HG02763 (cell line): ENCODE measurements at regions not wholly inside any gene's neighbourhood (a gene's known extent, or its start where the extent isn't known, plus 50 kb on each side); places are given as distances from the start of the nearest gene placed in this dataset.

ENCODE experiments used
- ATAC-seq: cut with Tn5 transposase; IDR thresholded peaks from one replicate; pipeline ENCODE4 v1.9.1; 2021; ENCODE audit warnings: mild to moderate bottlenecking, moderate library complexity; ENCODE audit not compliant: unreplicated experiment

GRCh38 chr5:133831491-133832224, 136.8 kb downstream of the C5orf15 start:
- no peak for ATAC-seq

DNA sequence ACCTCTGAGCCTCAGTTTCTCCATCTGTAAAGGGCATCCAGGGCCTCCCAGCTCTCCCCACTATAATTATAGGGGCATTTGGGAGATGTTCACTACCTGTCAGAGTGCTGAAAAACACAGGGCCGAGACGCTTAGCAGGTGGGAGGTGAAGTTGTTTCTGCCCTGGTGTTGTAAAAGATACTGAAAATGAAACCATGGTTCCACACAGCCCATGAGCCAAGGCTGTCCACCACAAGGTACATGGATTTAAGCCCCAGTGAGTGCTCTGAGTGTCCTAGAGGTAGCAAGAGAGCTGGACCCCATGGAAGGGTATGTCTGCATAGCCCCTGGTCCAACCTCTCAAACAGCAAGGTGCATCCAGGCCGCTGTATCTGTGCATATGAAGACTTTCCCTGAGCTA, 137.5 kb downstream of the C5orf15 start:
- no peak for ATAC-seq

DNA sequence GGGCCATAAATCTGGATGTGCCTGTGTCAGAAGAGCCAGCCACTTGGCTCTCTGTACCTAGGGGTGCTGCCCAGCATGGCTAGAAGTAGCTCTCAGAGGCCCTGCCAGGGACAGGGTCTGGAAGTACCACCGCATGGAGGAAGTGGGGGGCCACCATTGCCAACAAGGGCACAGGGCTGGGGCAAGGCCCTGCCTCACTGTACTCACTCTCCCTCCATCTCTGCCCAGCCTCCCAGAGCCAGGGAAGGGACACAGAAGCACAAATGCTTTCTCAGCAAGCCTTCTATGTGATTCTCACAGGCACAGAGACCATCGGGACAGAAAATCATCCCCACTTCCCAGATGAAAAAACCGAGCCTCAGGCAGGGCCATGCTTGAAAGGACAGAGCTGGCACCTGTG, 138.1 kb downstream of the C5orf15 start:
- no peak for ATAC-seq

DNA sequence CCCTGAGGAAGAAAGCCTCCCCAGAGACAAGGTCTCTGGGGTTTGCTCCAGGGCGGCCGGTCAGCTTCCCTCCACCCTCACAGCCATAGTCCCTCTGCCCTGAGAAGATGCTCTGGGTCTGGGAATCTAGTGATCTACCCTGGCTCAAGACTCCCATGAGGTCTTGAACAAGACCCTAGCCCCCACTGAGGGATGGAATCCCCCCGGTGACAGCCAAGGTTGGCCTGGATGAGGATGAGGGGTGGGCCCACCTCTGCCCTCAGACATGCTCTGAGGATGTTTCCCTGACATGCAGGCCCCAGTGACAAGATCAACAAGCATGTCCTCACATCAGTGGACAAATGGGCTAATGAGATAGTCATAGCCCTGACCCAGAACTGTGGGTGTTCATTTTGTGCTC, 138.6 kb downstream of the C5orf15 start:
- ATAC-seq, result no peak

- ATAC-seq, result no peak
Measured at GRCh38 chr5:133828722-133829121, 139.7 kb downstream of the C5orf15 start.

DNA sequence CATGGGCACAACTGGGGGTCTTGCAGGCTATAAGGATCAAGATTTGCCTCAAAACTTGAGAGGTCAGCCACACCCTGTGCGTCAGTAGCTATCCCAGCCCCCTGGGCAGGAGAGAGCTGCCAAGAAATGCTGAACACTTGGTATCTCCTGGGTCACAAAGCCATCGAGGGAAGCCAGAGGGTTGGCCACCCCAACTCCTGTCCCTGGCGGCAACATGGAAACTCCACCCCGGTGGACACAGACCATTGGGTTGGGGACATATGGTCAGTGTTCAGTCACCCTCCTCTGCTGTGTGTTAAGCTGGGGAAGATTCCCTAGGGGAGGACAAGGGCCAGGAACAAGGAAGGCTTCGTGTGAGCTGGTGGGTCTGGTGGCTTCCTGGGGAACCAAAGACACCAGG, 140.6 kb downstream of the C5orf15 start:
- no peak for ATAC-seq

DNA sequence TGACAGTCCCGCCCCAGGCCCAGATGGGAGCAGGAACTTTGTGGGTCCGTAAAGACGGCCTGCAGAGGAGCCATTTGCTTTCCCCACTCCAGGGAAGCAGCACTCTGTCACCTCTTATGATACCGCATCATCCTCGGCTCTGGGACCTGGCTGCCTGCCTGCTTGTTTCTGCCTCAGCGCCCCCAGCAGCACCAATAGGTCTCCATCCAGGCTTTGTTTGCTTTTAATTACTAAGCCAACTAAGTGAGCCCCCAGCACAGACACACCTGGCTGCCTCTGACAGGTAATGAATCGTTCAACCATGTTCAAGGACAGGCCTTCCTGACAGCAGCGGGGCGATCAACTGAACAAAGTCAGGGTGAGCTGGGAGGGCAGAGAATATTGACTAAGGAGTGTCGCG, 141.4 kb downstream of the C5orf15 start:
- no peak for ATAC-seq

GRCh38 chr5:133825631-133826289, 142.7 kb downstream of the C5orf15 start:
- no peak for ATAC-seq

DNA sequence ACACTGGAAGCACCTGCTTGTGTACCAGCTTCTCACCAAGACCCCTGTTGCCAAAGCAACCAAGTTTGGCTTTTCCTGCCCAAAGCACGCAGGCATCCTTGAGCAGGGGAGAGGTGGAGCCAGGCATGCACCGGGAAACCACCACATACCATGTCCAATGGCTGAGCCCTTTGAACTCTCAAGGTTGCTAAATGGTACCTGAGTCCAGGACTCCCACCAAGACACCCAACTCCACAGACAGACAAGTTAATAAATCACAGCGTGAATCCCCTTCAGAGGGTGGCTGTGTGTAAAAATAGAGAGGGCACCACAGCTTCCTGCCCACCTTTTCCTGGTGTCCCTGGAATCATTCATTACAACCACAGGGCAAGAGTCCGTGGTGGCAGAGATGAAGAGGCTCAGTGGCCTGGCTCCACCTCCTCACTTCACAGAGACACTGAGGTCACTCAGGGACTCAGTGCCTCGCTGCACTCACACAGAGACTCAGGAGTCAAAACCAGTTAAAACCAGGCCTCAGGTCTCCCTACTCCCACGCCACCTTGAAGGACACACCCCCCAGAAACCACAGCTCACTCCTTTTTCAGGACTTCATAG, 143.7 kb downstream of the C5orf15 start:
- ATAC-seq, result peak; percentile 67

GRCh38 chr5:133821889-133822288, 146.5 kb downstream of the C5orf15 start:
- no peak for ATAC-seq

GRCh38 chr5:133821311-133821741, 147.1 kb downstream of the C5orf15 start:
- ATAC-seq, result no peak

DNA sequence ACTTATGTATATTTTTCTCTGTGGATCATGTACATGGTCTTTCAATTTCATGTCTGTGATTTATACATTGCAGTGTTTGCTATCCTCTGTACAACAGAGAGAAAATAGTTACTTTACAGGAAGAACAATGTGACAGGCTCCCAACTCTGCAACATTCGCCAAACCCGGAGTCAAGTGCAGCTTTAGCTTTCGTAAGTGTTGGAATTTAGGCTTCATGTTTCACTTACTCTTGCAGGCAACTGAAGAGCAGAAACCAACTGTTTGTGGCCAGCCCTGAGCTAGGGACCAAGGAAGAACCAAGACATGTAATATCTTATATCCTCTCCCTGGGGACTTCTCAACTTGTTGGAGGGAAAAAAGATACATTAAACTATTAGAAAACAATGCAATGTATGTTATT, 147.9 kb downstream of the C5orf15 start:
- ATAC-seq, result no peak

DNA sequence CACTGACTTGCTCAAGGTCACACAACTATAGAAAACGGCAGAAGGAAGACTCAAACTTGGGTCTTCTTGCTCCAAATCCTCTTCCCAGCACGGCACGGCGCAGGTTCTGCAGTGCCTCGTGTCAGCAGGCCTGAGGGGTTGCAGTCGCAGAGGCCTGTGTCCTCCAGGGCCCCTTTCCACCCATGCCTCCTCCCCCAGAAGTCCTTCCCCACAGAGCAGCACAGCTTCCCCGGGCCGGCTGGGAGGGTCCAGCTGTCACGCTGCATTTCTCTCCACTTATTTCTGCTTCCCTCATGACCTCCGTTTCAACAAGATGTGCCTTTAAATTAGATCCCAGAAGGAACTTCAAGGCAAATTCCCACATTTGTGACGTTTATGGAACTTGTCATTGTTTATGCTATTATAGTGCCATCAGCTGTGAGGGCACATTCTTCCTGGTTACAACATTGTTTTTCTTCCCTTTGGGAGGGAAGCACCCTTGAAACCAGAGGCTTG, 148.4 kb downstream of the C5orf15 start:
- ATAC-seq, result no peak

GRCh38 chr5:133818869-133819600, 149.4 kb downstream of the C5orf15 start:
- ATAC-seq, result no peak

GRCh38 chr5:133818031-133818431, 150.4 kb downstream of the C5orf15 start:
- no peak for ATAC-seq

DNA sequence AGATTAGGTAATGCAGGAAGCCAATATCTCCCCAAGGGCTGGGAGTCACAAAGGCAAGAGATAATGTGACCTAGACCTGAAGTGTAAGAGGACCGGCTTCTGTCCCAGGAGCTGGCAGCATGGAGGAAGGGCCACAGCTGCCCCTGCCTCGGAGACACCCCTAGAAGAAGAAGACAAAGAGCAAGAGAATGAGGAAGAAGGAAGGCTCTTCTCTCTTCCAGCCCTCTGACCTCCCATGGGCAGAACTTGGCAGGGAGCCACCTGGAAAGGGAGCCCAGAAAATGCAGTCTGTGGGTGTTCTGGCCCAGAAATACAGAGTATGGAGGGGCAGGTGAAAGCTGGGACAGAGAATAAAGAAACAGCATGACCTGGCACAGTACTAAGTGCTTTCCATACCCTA, 151.0 kb downstream of the C5orf15 start:
- ATAC-seq, result no peak

GRCh38 chr5:133816791-133817190, 151.6 kb downstream of the C5orf15 start:
- ATAC-seq, result no peak

GRCh38 chr5:133814152-133814551, 154.3 kb downstream of the C5orf15 start:
- no peak for ATAC-seq

- no peak for ATAC-seq
Measured at GRCh38 chr5:133811168-133811567, 157.3 kb downstream of the C5orf15 start.

DNA sequence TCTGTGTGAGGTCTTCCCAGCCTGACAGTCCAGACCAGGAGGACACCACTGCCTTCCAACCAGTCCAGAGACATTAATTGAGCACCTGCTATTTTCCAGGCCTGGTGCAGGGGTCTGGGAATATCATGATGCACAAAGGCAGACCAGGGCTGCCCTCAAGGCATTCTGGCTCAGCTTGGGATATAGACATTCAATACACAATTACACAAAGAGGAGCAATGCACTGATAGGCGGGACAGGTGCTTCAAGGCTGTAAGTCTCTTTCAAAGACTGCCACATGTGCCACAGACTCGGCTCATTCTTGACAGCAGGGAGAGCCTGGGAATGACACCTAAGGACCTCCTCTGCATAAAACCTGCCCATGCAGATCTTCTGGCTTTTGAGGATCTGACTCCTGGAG, 158.6 kb downstream of the C5orf15 start:
- ATAC-seq, result no peak

GRCh38 chr5:133807348-133807747, 161.1 kb downstream of the C5orf15 start:
- no peak for ATAC-seq
